ENCODE measurements at regions not wholly inside any gene's neighbourhood (a gene's known extent, or its start where the extent isn't known, plus 50 kb on each side); places are given as distances from the start of the nearest gene placed in this dataset.

DNA sequence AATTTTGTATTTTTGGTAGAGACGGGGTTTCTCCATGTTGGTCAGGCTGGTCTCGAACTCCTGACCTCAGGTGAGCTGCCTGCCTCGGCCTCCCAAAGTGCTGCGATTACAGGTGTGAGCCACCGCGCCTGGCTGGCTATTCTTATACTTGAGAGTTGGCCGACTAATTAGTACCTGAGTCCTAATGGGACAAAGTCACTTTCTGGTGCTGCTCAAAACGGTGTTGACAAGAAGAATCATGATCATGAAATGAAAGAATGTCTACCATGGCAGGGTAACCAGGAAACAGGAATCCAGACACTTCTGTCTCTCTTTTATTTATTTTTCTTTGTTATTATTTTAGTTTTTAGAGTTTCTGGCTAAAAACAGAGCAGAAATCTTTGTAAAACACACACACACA lies 54.7 kb upstream of the RAB6D start:
- TF ChIP-seq SREBF2 (IDR thresholded peaks at IDR 0.05) = no peak
- no peak for TF ChIP-seq POLR2AphosphoS2 (conservative IDR thresholded peaks at IDR 0.05; ENCODE audit: low read length)
- no peak for TF ChIP-seq MYC (IDR thresholded peaks at IDR 0.05; ENCODE audit: borderline replicate concordance, low read length)
- no peak for TF ChIP-seq CTCF (IDR thresholded peaks at IDR 0.05)
- TF ChIP-seq, protein P1, sequence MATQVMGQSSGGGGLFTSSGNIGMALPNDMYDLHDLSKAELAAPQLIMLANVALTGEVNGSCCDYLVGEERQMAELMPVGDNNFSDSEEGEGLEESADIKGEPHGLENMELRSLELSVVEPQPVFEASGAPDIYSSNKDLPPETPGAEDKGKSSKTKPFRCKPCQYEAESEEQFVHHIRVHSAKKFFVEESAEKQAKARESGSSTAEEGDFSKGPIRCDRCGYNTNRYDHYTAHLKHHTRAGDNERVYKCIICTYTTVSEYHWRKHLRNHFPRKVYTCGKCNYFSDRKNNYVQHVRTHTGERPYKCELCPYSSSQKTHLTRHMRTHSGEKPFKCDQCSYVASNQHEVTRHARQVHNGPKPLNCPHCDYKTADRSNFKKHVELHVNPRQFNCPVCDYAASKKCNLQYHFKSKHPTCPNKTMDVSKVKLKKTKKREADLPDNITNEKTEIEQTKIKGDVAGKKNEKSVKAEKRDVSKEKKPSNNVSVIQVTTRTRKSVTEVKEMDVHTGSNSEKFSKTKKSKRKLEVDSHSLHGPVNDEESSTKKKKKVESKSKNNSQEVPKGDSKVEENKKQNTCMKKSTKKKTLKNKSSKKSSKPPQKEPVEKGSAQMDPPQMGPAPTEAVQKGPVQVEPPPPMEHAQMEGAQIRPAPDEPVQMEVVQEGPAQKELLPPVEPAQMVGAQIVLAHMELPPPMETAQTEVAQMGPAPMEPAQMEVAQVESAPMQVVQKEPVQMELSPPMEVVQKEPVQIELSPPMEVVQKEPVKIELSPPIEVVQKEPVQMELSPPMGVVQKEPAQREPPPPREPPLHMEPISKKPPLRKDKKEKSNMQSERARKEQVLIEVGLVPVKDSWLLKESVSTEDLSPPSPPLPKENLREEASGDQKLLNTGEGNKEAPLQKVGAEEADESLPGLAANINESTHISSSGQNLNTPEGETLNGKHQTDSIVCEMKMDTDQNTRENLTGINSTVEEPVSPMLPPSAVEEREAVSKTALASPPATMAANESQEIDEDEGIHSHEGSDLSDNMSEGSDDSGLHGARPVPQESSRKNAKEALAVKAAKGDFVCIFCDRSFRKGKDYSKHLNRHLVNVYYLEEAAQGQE (IDR thresholded peaks at IDR 0.05) = no peak
- TF ChIP-seq SMC3 (IDR thresholded peaks at IDR 0.05) = no peak
- TF ChIP-seq, protein P2, sequence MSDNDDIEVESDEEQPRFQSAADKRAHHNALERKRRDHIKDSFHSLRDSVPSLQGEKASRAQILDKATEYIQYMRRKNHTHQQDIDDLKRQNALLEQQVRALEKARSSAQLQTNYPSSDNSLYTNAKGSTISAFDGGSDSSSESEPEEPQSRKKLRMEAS (IDR thresholded peaks at IDR 0.05) = no peak
